ENCODE measurements at regions not wholly inside any gene's neighbourhood (a gene's known extent, or its start where the extent isn't known, plus 50 kb on each side); places are given as distances from the start of the nearest gene placed in this dataset.
"Not testable (repeated sequence)": the region's sequence is repeated elsewhere in the genome, so short reads cannot be mapped to it uniquely, and the experiment has no call there.

- DNase-seq = no peak
Measured at GRCh38 chr13:86579662-86580061, 780.4 kb upstream of the SLITRK6 start.

GRCh38 chr13:86581706-86582105 is 782.5 kb upstream of the SLITRK6 start:
- DNase-seq = no peak

GRCh38 chr13:86584301-86584700 is 785.1 kb upstream of the SLITRK6 start:
- DNase-seq = no peak

DNA sequence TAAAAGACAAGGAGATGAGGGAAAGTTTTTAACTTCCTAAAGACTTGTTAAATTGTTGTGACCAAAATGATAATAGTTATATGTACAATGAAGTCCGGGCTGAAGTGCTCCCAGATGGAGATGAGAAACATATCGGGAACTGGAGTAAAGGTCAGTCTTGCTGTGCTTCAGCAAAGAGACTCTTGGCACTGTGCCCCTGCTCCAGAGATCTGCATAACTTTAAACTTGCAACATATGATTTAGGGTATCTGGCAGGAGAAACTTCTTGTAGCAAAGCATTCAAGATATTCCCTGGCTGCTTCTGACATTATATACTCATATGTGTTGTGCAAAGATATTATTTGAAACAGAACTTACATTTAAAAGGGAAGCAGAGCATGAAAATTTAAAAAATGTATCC is 786.6 kb upstream of the SLITRK6 start:
- DNase-seq = no peak

DNA sequence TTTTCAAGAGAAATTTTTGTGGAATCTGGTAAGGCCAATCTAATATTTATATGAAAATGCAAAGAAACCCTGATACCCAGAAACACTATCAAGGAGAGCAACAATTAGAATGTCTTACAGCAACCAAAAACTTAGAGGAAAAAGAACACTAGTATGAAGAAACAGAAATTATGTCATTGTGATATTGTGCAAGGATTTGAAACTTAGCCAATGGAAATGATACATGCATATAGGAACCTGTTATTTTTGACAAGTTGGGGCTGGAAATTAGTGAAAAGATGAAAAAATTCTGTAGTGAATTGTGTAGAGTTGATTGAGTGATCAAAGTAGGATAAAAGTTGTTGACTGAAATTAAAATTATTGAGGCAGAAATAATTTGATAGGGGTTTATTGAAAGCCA is 792.6 kb upstream of the SLITRK6 start:
- no peak for DNase-seq

DNA sequence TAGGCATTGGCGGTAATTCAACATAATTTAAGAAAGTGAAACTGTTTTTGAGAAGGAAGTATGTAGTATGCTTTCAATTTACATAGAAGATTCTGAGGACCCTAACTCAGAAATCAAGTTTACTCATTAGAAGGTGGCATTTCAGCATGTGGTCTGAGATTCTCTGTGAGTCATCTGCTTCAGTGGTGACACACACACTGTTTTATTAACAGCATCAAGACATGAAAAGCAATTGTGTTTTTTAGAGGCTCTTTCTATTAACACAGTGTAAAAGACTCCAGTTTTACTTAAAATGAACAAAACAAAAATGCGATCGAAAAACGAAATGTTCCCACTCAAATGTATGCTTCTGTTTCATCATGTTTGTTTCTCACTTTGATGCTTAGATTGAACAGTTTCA is 802.1 kb upstream of the SLITRK6 start:
- DNase-seq = no peak

DNA sequence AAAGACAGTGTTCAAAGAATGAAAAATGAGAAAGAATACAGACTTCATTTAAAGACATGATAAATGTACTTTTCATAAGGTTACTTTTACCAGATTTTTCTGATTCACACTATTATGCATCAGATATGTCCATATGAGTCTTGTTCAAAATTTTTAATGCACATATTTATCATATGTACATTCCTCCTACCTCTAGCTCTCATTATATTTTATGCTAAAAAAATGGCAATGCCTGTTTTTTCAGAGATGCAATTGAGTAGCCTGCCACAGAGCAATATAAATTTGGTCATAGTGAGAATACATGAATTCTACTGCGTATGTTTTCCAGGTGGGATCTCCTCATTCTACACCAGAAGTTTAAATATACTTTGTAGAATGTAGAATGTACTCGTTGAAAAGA is 807.0 kb upstream of the SLITRK6 start:
- DNase-seq = no peak

GRCh38 chr13:86608701-86609100 is 809.5 kb upstream of the SLITRK6 start:
- no peak for DNase-seq

GRCh38 chr13:86633346-86633745 is 834.1 kb upstream of the SLITRK6 start:
- no peak for DNase-seq

DNA sequence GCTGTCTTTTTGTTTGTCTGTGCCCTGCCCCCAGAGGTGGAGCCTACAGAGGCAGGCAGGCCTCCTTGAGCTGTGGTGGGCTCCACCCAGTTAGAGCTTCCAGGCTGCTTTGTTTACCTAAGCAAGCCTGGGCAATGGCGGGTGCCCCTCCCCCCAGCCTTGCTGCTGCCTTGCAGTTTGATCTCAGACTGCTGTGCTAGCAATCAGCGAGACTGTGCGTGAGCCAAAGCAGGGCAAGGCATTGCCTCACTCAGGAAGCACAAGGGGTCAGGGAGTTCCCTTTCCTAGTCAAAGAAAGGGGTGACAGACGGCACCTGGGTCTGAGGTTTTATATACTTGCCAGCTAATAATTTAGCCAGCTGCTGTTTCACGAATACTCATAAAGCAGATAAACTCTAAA is 852.0 kb upstream of the SLITRK6 start:
- DNase-seq = not testable (repeated sequence)

DNA sequence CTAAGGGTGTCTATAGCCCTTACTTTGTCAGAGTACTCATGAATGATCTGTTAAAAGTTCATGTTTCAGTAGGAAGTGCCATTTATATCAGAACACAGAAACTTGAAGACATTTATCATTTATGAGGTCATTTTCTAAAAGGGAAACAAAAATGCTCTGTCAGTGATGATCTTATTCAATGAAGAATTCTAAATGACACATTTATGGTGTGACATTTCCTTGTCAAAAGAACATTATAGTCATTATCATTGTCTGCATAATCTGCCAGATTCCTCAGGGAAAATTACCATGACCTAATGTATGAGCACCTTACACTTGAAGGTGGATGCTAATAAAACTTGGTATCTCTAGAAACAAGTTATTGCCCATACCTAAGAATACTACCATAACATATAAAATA is 853.8 kb upstream of the SLITRK6 start:
- no peak for DNase-seq

GRCh38 chr13:86655561-86655960 is 856.3 kb upstream of the SLITRK6 start:
- no peak for DNase-seq

DNA sequence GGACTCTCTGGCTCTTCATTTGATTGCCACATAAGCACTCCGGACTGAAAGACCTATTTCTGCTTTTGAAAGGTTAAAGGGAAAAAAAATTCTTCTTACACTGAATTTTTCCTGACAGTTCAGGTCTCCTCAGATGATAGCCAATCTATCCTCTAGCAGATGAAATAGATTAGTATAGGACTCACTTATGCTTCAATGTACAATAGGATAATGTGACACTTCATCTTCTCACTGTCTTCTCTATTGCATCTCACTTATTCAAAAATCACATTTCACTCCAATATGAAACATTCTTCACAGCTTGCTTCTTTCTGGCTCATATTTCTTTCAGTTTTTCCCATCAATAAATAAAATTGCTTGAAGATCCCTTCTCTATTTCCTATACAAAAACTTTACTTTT is 860.9 kb upstream of the SLITRK6 start:
- no peak for DNase-seq

GRCh38 chr13:86665842-86666241 is 866.6 kb upstream of the SLITRK6 start:
- no peak for DNase-seq

DNA sequence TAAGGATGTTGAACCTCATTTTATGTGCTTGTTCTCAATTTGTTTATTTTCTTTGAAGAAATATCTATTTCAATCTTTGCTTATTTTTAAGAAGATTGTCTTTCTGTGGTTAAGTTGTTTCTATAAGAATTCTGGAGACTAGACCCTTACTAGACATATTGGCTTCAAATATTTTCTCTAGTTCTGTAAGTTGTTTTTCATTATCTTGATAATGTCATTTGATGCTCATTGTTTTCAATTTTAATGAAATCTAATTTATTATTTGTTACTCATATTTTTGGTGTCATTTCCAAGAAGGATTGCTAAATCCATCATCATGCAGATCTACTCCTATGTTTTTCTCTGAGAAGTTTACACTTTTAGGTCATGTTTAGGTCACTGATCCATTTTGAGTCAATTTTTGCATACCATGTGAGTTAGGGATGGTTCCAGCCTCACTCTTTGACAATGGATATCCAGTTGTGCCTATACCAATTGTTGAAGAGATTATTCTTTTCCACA is 874.8 kb upstream of the SLITRK6 start:
- no peak for DNase-seq

DNA sequence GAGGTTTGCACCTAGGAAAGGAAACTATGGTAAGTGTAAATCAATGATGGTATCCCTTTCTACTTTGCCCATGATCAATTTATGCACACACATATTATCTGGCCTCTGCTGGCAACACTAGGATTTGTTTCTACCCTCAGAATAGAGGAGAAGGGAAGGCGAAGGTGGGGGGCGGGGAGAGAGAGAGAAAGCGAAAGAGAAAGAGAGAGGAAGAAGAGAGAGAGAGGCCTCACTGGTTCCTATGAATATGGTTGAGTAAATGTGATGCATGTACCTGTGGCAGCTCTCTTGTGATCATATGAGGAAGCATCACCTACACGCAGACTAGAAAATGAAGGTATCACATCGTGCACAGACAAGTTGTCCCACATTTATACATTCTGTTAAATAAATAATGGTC is 882.0 kb upstream of the SLITRK6 start:
- no peak for DNase-seq

DNA sequence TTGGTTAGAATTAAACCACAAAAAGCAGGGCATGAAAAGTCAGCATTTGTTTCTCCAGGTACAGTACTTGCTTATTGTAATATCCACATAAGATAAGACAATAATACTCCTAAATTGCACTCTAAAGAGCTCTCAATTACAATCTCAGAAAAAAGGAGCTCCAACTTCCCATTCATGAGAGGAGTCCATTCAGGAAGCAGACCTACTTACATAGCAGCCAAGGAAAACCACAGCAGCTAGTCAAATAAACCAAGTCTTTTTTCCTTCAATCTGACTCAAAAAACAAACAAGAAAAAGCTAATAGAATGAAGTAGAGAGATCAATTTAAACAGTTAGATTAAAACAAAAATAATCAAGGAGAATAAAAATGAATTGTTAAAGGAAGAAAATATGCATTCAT is 885.2 kb upstream of the SLITRK6 start:
- DNase-seq = no peak

DNA sequence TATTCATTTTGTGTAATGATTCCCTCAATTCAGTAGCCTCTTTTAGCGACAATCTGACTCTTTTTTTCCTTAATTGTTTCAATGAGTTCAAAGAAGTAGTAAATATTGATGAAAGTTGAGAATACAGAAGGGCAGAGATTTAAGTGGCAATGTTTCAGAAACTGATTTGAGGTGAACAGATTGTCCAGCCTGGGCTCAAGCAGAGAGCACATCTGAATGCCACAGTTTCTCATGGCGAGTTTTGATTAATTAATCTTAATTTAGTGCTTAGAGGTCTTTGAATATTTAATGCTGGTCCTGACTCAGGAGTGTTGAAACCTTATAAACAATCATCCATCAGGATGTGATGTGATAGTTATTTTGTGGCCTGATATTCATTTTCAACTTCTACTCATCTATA is 890.7 kb upstream of the SLITRK6 start:
- DNase-seq = no peak

DNA sequence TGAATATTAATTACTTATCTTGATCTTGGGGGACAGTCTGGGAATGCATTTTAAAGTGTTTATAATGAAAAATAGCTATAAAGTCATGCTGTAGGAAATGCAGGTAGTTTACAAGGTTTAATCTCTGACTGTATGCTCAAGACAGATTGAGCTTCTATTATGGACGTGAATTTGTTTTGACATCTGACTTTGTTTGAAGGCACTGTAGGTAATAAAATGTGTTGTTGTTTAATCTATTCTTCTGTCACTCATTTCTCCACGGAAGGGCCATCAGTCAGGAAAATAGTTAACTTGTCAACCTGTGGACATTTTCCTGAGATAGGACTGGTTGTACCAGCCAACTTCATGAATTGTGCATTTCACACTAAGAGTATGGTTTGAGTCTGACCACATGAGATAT is 893.1 kb upstream of the SLITRK6 start:
- no peak for DNase-seq

- no peak for DNase-seq
Measured at GRCh38 chr13:86710013-86710412, 910.8 kb upstream of the SLITRK6 start.

- no peak for DNase-seq
Measured at GRCh38 chr13:86710896-86711295, 911.7 kb upstream of the SLITRK6 start.

GRCh38 chr13:86714495-86714894 is 915.3 kb upstream of the SLITRK6 start:
- no peak for DNase-seq

- DNase-seq = no peak
Measured at GRCh38 chr13:86725105-86725504, 925.9 kb upstream of the SLITRK6 start.

DNA sequence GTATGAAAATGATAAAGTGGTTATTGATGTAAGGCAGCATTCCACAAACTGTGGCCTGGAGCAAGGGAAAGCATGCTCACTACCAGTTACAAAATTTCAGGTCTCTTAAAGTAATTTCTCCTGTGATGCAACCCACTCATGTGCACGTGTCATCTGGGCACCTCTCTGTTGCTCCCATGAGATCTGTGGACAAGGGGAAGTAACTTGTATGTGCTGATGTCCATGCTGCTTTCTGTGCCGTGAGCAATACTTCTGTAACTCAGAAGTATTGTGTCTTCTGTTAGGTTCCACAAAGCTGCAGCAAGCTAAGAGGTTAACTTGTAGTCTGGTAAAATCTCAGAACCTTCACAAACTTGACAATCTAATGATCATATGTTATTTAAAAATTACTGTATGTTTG is 930.0 kb upstream of the SLITRK6 start:
- no peak for DNase-seq

- no peak for DNase-seq
Measured at GRCh38 chr13:86731987-86732386, 932.8 kb upstream of the SLITRK6 start.

All from occipital lobe (tissue), 1 donor.